OCI-LY1 (cell line): ENCODE measurements at regions not wholly inside any gene's neighbourhood (a gene's known extent, or its start where the extent isn't known, plus 50 kb on each side); places are given as distances from the start of the nearest gene placed in this dataset.

ENCODE experiments used
- EZH2 ChIP-seq: fragments of 200-600 bp; sonication (generic), shearing (Covaris generic); IDR thresholded peaks from 2 replicates; pipeline ENCODE4 v1.8.0; 2017; ENCODE audit warnings: borderline replicate concordance, mixed run types, mild to moderate bottlenecking, antibody characterized with exemption, low read length, moderate library complexity, mixed read lengths
- TF ChIP-seq, protein P1 (sequence below): fragments of 200-600 bp; sonication (generic), shearing (Covaris generic); IDR thresholded peaks from 2 replicates; pipeline ENCODE4 v1.5.1; 2017; ENCODE audit warnings: mild to moderate bottlenecking, antibody characterized with exemption, low read length, moderate library complexity, mixed read lengths

GRCh38 chr3:147173257-147173656 lies 233.1 kb downstream of the ZIC4 start:
- TF ChIP-seq, protein P1, sequence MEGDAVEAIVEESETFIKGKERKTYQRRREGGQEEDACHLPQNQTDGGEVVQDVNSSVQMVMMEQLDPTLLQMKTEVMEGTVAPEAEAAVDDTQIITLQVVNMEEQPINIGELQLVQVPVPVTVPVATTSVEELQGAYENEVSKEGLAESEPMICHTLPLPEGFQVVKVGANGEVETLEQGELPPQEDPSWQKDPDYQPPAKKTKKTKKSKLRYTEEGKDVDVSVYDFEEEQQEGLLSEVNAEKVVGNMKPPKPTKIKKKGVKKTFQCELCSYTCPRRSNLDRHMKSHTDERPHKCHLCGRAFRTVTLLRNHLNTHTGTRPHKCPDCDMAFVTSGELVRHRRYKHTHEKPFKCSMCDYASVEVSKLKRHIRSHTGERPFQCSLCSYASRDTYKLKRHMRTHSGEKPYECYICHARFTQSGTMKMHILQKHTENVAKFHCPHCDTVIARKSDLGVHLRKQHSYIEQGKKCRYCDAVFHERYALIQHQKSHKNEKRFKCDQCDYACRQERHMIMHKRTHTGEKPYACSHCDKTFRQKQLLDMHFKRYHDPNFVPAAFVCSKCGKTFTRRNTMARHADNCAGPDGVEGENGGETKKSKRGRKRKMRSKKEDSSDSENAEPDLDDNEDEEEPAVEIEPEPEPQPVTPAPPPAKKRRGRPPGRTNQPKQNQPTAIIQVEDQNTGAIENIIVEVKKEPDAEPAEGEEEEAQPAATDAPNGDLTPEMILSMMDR, result no peak
- TF ChIP-seq EZH2, result no peak
